Neural crest cell (in vitro differentiated cells): ENCODE measurements at regions not wholly inside any gene's neighbourhood (a gene's known extent, or its start where the extent isn't known, plus 50 kb on each side); places are given as distances from the start of the nearest gene placed in this dataset.

Experiments
- DNase-seq: peaks from one replicate; pipeline ENCODE4 v3.0.0; 2021; ENCODE audit warnings: low read depth, mixed read lengths, low spot score
- H3K27ac Mint-ChIP-seq: one replicate; pipeline ENCODE4 v1.8.0; 2021; ENCODE audit warnings: mild to moderate bottlenecking, mixed read lengths; ENCODE audit not compliant: unreplicated experiment
- H3K27me3 Mint-ChIP-seq: 2 replicates; pipeline ENCODE4 v1.8.0; 2021; ENCODE audit warnings: low read depth, mild to moderate bottlenecking, mixed read lengths
- H3K36me3 Mint-ChIP-seq: 2 replicates; pipeline ENCODE4 v1.8.0; 2021; ENCODE audit warnings: low read depth, mild to moderate bottlenecking, mixed read lengths
- H3K4me1 Mint-ChIP-seq: 2 replicates; pipeline ENCODE4 v1.8.0; 2021; ENCODE audit warnings: mixed read lengths
- H3K4me3 Mint-ChIP-seq: one replicate; pipeline ENCODE4 v1.8.0; 2021; ENCODE audit warnings: mild to moderate bottlenecking, mixed read lengths
- H3K9me3 Mint-ChIP-seq: 2 replicates; pipeline ENCODE4 v1.8.0; 2021; ENCODE audit warnings: mixed read lengths
- CTCF ChIP-seq: fragments of 200-600 bp; sonication (generic); conservative IDR thresholded peaks from 2 replicates; pipeline ENCODE4 v1.5.0; 2021; ENCODE audit warnings: antibody characterized with exemption, mild to moderate bottlenecking

DNA sequence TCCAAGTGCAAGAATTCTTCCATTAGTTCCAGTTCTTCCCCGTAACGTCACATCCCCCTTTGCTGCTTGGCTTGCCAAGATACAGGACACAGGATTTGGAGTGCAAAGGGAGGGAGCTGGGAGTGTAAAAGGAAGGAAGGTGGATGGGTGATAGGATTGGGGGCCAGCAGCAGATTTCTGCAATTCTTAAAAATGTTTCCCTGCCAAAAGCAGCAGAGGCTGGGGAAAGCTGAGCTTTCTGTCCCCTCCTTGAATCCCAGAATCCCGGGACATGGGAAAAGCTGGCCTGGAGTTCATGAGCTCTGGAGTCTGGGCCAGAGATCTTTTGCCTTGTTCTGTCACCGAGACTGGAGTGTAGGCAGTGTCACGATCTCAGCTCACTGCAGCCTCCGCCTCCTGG lies 60.0 kb upstream of the EPB41L1 start:
- peaks cover 27% of the 10 kb centered on the region for H3K4me1 Mint-ChIP-seq
- H3K27ac Mint-ChIP-seq: no peak overlapping the region
- no peaks in the 10 kb centered on the region for H3K36me3 Mint-ChIP-seq
- peak overlapping the region; percentile 50 for H3K4me3 Mint-ChIP-seq
- peaks cover 50% of the 10 kb centered on the region for H3K27me3 Mint-ChIP-seq
- DNase-seq: no peak
- no peak for TF ChIP-seq CTCF
- H3K9me3 Mint-ChIP-seq: no peaks in the 10 kb centered on the region

- Mint-ChIP-seq H3K4me1 (peaks cover 22% of the 10 kb centered on the region), H3K4me3 (peak overlapping the region; percentile 22), H3K9me3 (no peaks in the 10 kb centered on the region), H3K27ac (no peak overlapping the region), H3K27me3 (peaks cover 38% of the 10 kb centered on the region), H3K36me3 (no peaks in the 10 kb centered on the region)
- no peak for DNase-seq
- no peak for TF ChIP-seq CTCF
These were observed 58.1 kb upstream of the EPB41L1 start for GRCh38 chr20:36096435-36096834.

DNA sequence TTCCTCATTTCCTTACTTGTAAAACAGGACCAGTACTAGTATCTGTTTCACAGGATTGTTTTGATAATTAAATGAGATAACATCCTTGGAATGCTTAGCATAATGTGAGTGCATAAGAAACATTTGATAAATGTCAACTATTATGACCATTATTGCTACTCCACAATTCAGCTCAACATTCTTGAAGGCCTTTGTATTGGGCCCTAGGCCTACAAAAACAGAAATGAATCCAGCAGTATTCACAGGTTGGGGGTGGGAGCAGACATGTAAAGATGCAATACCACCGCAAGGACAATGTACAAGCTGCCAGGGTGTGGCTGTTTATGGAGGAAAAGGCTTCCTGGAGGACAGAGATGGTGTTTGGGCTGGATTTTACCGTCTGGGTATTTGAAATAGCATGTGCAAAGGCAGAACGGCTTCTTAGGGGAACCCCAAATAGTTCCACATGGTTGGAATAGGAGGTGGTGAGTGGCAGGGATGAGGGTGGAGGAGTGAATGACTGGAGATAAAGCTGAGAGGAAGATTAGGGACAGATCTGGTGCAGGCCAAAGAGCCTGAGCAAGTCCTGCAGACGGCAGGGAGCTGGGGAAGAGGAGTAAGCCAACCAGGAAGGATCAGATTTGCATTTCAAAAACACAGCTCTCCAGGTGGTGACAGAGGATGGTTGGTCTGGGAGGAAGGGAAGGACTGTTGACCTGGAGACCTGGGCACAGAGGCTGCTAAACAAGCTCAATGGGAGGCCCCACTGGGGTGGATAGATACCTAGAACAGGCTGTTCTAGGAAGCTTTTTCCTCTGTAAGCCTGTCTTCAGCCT lies 57.0 kb upstream of the EPB41L1 start:
- no peak overlapping the region for H3K27ac Mint-ChIP-seq
- no peak for DNase-seq
- peaks cover 32% of the 10 kb centered on the region for H3K27me3 Mint-ChIP-seq
- H3K4me3 Mint-ChIP-seq: no peak overlapping the region
- peaks cover 18% of the 10 kb centered on the region for H3K4me1 Mint-ChIP-seq
- no peaks in the 10 kb centered on the region for H3K9me3 Mint-ChIP-seq
- H3K36me3 Mint-ChIP-seq: no peaks in the 10 kb centered on the region
- no peak for TF ChIP-seq CTCF

DNA sequence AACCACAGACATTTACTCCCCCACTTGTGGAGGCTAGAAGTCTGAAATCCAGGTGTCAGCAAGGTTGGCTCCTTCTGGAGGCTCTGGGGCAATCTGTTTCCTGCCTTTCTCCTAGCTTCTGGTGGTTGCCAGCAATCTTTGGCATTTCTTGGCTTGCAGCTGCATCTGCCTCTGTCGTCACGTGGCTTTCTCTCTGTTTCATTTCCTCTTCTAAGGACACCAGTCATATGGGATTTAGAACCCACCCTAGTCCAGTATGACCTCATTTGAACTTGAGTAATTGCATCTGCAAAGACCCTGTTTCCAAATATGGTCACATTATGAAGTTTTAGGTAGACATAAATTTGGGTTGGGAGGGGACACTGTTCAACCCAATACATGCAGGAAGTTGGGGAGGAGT lies 56.2 kb upstream of the EPB41L1 start:
- Mint-ChIP-seq H3K4me3 (no peak overlapping the region), H3K4me1 (peaks cover 16% of the 10 kb centered on the region), H3K36me3 (no peaks in the 10 kb centered on the region), H3K27me3 (peaks cover 26% of the 10 kb centered on the region), H3K9me3 (no peaks in the 10 kb centered on the region), H3K27ac (no peak overlapping the region)
- no peak for TF ChIP-seq CTCF
- no peak for DNase-seq

GRCh38 chr20:36099106-36099505 lies 55.4 kb upstream of the EPB41L1 start:
- Mint-ChIP-seq H3K4me3 (no peak overlapping the region), H3K36me3 (no peaks in the 10 kb centered on the region), H3K4me1 (peaks cover 17% of the 10 kb centered on the region), H3K27me3 (peaks cover 19% of the 10 kb centered on the region), H3K9me3 (no peaks in the 10 kb centered on the region), H3K27ac (no peak overlapping the region)
- no peak for DNase-seq
- TF ChIP-seq CTCF: no peak
